Memory B cell (primary cell): ENCODE measurements at regions not wholly inside any gene's neighbourhood (a gene's known extent, or its start where the extent isn't known, plus 50 kb on each side); places are given as distances from the start of the nearest gene placed in this dataset.

Experiments
- ATAC-seq: fragments of 150-1000 bp; cut with Tn5 transposase; 2 replicates; pipeline ENCODE4 v1.10.0; 2021; ENCODE audit warnings: low read depth, mild to moderate bottlenecking, moderate library complexity
- DNase-seq, 2 donors: peaks; one replicate each; pipeline ENCODE4 v3.0.0; 2022; ENCODE audit warnings: low spot score in 2 of 2
- H3K27ac Mint-ChIP-seq: one replicate; pipeline ENCODE4 v1.8.0; 2022; ENCODE audit warnings: mild to moderate bottlenecking, moderate library complexity, mixed read lengths
- H3K27me3 Mint-ChIP-seq: one replicate; pipeline ENCODE4 v1.8.0; 2022; ENCODE audit warnings: mixed read lengths
- H3K36me3 Mint-ChIP-seq: one replicate; pipeline ENCODE4 v1.8.0; 2022; ENCODE audit warnings: mild to moderate bottlenecking, mixed read lengths
- H3K4me1 Mint-ChIP-seq: one replicate; pipeline ENCODE4 v1.8.0; 2022; ENCODE audit warnings: mixed read lengths
- H3K4me3 Mint-ChIP-seq: one replicate; pipeline ENCODE4 v1.8.0; 2022; ENCODE audit warnings: mild to moderate bottlenecking, moderate library complexity, mixed read lengths
- H3K9me3 Mint-ChIP-seq: one replicate; pipeline ENCODE4 v1.8.0; 2022; ENCODE audit warnings: mixed read lengths

- ATAC-seq (no peak), DNase-seq (no peak)
- no peak overlapping the region for H3K4me3 Mint-ChIP-seq
- H3K27me3 Mint-ChIP-seq: no peaks in the 10 kb centered on the region
- no peaks in the 10 kb centered on the region for H3K4me1 Mint-ChIP-seq
- no peaks in the 10 kb centered on the region for H3K36me3 Mint-ChIP-seq
- peaks cover 8% of the 10 kb centered on the region for H3K9me3 Mint-ChIP-seq
- no peak overlapping the region for H3K27ac Mint-ChIP-seq
Observed at GRCh38 chrX:20965270-20966044, 408.8 kb upstream of the CNKSR2 start.

- H3K4me1 Mint-ChIP-seq: no peaks in the 10 kb centered on the region
- H3K27me3 Mint-ChIP-seq: peaks cover 3% of the 10 kb centered on the region
- H3K4me3 Mint-ChIP-seq: no peak overlapping the region
- ATAC-seq (no peak), DNase-seq (no peak)
- H3K27ac Mint-ChIP-seq: no peak overlapping the region
- no peaks in the 10 kb centered on the region for H3K9me3 Mint-ChIP-seq
- no peaks in the 10 kb centered on the region for H3K36me3 Mint-ChIP-seq
Observed at GRCh38 chrX:20954014-20954413, 420.2 kb upstream of the CNKSR2 start.

DNA sequence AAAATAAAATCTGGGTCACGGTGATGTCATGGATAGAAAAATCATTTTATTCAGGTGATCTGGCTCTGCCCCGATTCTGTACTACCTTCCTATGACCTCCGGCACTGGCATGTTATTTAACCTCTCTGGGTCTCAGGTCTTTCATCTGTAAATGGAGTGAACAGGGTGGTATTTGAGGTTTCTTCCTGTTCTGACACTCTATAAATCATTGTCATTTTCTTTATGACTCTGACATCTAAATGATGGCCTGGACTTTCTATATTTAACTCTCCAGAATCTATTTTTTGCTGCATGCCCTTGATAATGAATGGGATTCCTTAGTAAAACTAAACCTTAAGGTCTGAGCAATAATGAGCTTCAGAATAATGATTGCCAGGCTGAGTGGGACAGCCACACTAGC, 422.0 kb upstream of the CNKSR2 start:
- Mint-ChIP-seq H3K4me3 (no peak overlapping the region), H3K27ac (no peak overlapping the region), H3K36me3 (no peaks in the 10 kb centered on the region), H3K4me1 (peaks cover 3% of the 10 kb centered on the region), H3K9me3 (no peaks in the 10 kb centered on the region), H3K27me3 (peaks cover 3% of the 10 kb centered on the region)
- DNase-seq (no peak), ATAC-seq (no peak)

- Mint-ChIP-seq H3K4me3 (no peak overlapping the region), H3K27ac (no peak overlapping the region), H3K4me1 (peaks cover 3% of the 10 kb centered on the region), H3K36me3 (no peaks in the 10 kb centered on the region), H3K9me3 (no peaks in the 10 kb centered on the region), H3K27me3 (peaks cover 3% of the 10 kb centered on the region)
- DNase-seq (no peak), ATAC-seq (no peak)
Observed at GRCh38 chrX:20951016-20951810, 423.0 kb upstream of the CNKSR2 start.

DNA sequence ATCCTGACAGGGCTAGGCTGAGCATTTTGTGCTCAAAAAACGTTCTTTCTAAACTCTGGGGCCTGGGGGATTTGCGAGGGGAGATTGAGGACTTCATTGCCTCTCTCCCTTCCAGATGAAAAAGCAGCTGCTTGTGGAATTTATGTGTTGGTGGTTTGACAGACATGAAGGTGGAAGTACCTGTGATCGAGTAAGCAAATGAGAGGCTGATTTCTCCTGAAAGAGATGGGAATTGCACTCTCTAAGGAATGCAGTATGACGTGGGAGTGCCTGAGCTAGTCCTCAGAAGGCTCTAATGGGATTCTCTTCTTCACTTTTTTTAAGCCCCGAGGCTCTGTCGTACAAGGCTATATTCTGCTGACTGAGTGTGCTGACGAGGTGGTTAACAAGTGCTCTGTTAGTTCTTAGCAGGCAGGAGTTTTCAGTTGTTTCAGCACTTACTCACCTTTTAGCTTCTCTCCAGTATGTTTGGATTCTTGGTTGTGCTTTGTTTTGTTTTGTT, 426.8 kb upstream of the CNKSR2 start:
- H3K4me1 Mint-ChIP-seq: peaks cover 3% of the 10 kb centered on the region
- no peak overlapping the region for H3K4me3 Mint-ChIP-seq

DNA sequence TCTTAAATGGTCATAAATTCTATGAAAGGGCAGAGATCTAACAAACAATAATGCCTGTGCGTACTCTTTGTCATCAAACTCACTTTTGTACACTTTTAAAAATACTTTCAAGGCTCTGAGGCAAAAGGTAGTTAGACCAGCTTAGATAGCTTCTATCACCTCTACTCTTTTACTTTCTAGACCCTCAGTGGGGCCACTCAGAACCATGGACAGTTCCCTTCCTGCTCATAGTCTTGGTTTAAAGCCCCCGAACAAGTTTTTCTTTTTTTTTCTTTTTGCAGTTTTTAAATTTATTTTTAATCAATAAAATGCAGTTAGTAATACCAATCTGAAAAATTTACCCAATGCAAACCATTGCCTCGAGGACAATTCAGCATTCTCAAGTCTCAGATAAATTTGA, 460.5 kb upstream of the CNKSR2 start:
- H3K36me3 Mint-ChIP-seq: no peaks in the 10 kb centered on the region
- no peak for DNase-seq
- peaks cover 1% of the 10 kb centered on the region for H3K9me3 Mint-ChIP-seq
- no peaks in the 10 kb centered on the region for H3K27me3 Mint-ChIP-seq
- no peaks in the 10 kb centered on the region for H3K4me1 Mint-ChIP-seq
- ATAC-seq: no peak
- no peak overlapping the region for H3K4me3 Mint-ChIP-seq
- H3K27ac Mint-ChIP-seq: no peak overlapping the region

More for the DNA sequence above, 426.8 kb upstream of the CNKSR2 start:
- ATAC-seq: no peak
- DNase-seq: no peak
- Mint-ChIP-seq H3K27ac (no peak overlapping the region), H3K9me3 (no peaks in the 10 kb centered on the region), H3K36me3 (no peaks in the 10 kb centered on the region), H3K27me3 (peaks cover 3% of the 10 kb centered on the region)

DNA sequence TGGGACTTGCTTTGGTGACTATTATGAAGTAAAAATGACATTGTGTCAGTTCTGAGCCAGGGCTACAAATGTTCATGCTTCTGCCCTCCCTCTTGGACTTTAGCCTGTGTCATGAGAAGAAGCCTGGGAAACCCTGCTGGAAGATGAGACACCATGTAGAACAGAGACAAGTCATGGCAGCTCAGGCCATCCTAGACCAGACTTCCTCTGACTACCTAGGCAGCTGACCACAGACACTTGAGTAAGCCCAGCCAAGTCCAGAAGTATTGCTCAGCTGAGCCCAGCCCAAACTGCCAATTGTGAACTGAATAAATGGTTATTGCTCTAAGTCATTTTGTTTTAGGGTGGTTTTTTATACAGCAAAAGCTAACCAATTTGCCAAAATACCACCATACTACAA, 467.6 kb upstream of the CNKSR2 start:
- no peak for ATAC-seq
- Mint-ChIP-seq H3K9me3 (peaks cover 5% of the 10 kb centered on the region), H3K27ac (no peak overlapping the region), H3K4me3 (no peak overlapping the region), H3K4me1 (no peaks in the 10 kb centered on the region), H3K36me3 (no peaks in the 10 kb centered on the region), H3K27me3 (no peaks in the 10 kb centered on the region)
- DNase-seq: no peak

GRCh38 chrX:20884565-20884964, 489.7 kb upstream of the CNKSR2 start:
- DNase-seq (no peak), ATAC-seq (no peak)
- Mint-ChIP-seq H3K4me3 (no peak overlapping the region), H3K27me3 (no peaks in the 10 kb centered on the region), H3K36me3 (no peaks in the 10 kb centered on the region), H3K27ac (no peak overlapping the region), H3K4me1 (no peaks in the 10 kb centered on the region), H3K9me3 (no peaks in the 10 kb centered on the region)

GRCh38 chrX:20863649-20864048, 510.6 kb upstream of the CNKSR2 start:
- H3K4me1 Mint-ChIP-seq: no peaks in the 10 kb centered on the region
- H3K27me3 Mint-ChIP-seq: no peaks in the 10 kb centered on the region
- DNase-seq: no peak
- H3K27ac Mint-ChIP-seq: no peak overlapping the region
- no peak for ATAC-seq
- H3K36me3 Mint-ChIP-seq: no peaks in the 10 kb centered on the region
- H3K4me3 Mint-ChIP-seq: no peak overlapping the region
- H3K9me3 Mint-ChIP-seq: peaks cover 8% of the 10 kb centered on the region

GRCh38 chrX:20861113-20861512, 513.1 kb upstream of the CNKSR2 start:
- ATAC-seq (no peak), DNase-seq (no peak)
- H3K9me3 Mint-ChIP-seq: peaks cover 8% of the 10 kb centered on the region
- H3K27ac Mint-ChIP-seq: no peak overlapping the region
- no peaks in the 10 kb centered on the region for H3K27me3 Mint-ChIP-seq
- no peaks in the 10 kb centered on the region for H3K36me3 Mint-ChIP-seq
- no peaks in the 10 kb centered on the region for H3K4me1 Mint-ChIP-seq
- no peak overlapping the region for H3K4me3 Mint-ChIP-seq

DNA sequence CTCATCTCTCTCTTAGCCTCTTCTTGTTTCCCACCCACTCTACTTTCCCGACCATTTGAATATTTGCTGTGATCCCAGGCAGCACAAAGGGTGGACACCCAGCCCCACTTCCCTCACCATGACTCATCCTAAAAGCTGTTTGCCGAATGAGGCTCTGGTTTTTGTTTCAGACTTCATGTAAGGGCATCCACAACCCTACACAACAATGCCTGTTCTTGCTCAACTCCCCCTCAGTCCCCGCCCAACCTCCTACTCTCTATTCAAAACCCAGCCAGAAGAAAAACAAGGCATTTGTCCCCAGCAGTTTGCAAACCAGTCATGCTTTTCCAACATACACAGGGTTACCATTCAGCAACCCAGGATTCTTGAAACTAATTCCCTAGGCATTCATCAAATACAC, 516.5 kb upstream of the CNKSR2 start:
- Mint-ChIP-seq H3K27ac (no peak overlapping the region), H3K4me1 (no peaks in the 10 kb centered on the region), H3K27me3 (no peaks in the 10 kb centered on the region), H3K4me3 (no peak overlapping the region), H3K9me3 (peaks cover 8% of the 10 kb centered on the region), H3K36me3 (no peaks in the 10 kb centered on the region)
- ATAC-seq (no peak), DNase-seq (no peak)

GRCh38 chrX:20838477-20838876, 535.7 kb upstream of the CNKSR2 start:
- no peaks in the 10 kb centered on the region for H3K27me3 Mint-ChIP-seq
- DNase-seq: no peak
- H3K27ac Mint-ChIP-seq: no peak overlapping the region
- no peak overlapping the region for H3K4me3 Mint-ChIP-seq
- H3K36me3 Mint-ChIP-seq: no peaks in the 10 kb centered on the region
- no peaks in the 10 kb centered on the region for H3K9me3 Mint-ChIP-seq
- H3K4me1 Mint-ChIP-seq: no peaks in the 10 kb centered on the region
- no peak for ATAC-seq

DNA sequence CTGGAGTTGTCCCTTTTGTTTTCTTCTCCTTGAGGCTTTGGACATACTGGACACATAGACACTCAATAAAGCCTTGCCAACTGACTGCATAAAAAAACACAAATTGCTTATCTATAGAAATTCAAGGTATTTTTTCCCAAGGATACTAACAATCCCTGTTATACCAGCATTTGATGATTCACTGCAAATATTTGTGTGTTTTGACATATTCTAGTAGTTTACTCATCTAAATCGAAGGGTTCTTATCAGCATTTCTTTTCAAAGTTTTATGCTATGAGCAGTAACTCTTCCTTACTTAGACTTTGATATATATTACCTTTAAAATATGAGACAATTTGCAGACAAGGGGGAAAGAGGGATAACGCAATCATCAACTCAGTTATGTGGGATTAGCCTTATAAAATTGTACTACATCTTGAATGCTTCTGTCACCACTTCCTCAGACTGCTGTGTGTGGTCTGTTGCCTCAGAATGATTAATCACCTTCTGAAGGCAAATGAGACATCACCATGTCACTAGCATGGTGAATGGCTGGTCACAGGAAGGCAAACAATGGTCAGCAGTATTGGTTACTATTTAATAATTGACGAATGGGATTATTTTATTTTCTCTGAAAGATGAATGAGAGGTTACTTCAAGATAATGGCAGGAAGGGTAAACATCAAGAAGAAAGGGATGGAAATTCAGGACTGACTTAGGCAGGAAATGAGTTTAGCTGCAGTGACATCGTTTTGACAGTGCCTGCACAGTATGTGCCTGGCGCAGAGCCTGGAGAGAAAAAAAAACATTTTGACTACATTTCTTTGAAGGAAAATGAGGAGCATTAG, 544.3 kb upstream of the CNKSR2 start:
- ATAC-seq (no peak), DNase-seq (no peak)

GRCh38 chrX:20825984-20826383, 548.2 kb upstream of the CNKSR2 start:
- Mint-ChIP-seq H3K4me1 (no peaks in the 10 kb centered on the region), H3K9me3 (no peaks in the 10 kb centered on the region), H3K27ac (no peak overlapping the region), H3K27me3 (no peaks in the 10 kb centered on the region), H3K36me3 (no peaks in the 10 kb centered on the region), H3K4me3 (no peak overlapping the region)
- ATAC-seq (no peak), DNase-seq (no peak)

More for the DNA sequence above, 544.3 kb upstream of the CNKSR2 start:
- Mint-ChIP-seq H3K4me1 (no peaks in the 10 kb centered on the region), H3K4me3 (no peak overlapping the region), H3K36me3 (no peaks in the 10 kb centered on the region), H3K27ac (no peak overlapping the region), H3K9me3 (no peaks in the 10 kb centered on the region), H3K27me3 (no peaks in the 10 kb centered on the region)
